ENCODE measurements at regions not wholly inside any gene's neighbourhood (a gene's known extent, or its start where the extent isn't known, plus 50 kb on each side); places are given as distances from the start of the nearest gene placed in this dataset.

- no peak for DNase-seq (ENCODE audit: extremely low spot score)
- ChIA-PET POLR2A (no interaction called here), CTCF (interaction anchor here (2.0 kb wide), 1 partner anchor 14 kb away, joined by 7 read pairs; no protein-coding TSS in a partner anchor)
- no peak for TF ChIP-seq CTCF (IDR thresholded peaks at IDR 0.05; ENCODE audit: control extremely low read depth, extremely low read depth, low read depth, missing control alignments)
Observed at GRCh38 chr2:145615626-145616025, 1095.7 kb upstream of the ZEB2 start.

- DNase-seq (ENCODE audit: extremely low spot score), result no peak
- TF ChIP-seq CTCF (IDR thresholded peaks at IDR 0.05; ENCODE audit: control extremely low read depth, extremely low read depth, low read depth, missing control alignments), result no peak
- POLR2A ChIA-PET, result no interaction called here
- CTCF ChIA-PET, result no interaction called here
Observed at GRCh38 chr2:145609951-145610350, 1090.0 kb upstream of the ZEB2 start.

- POLR2A ChIA-PET, result no interaction called here
- CTCF ChIA-PET, result interaction anchor here (1.3 kb wide), 1 partner anchor 41 kb away, joined by 3 read pairs; no protein-coding TSS in a partner anchor
- TF ChIP-seq CTCF (IDR thresholded peaks at IDR 0.05; ENCODE audit: control extremely low read depth, extremely low read depth, low read depth, missing control alignments), result no peak
- DNase-seq (ENCODE audit: extremely low spot score), result no peak
Observed at GRCh38 chr2:145601361-145601925, 1081.5 kb upstream of the ZEB2 start.

- CTCF ChIA-PET, result interaction anchor here (1.3 kb wide), 1 partner anchor 41 kb away, joined by 3 read pairs; no protein-coding TSS in a partner anchor
Observed at GRCh38 chr2:145600811-145601210, 1080.9 kb upstream of the ZEB2 start.

GRCh38 chr2:145599756-145600155, 1079.8 kb upstream of the ZEB2 start:
- CTCF ChIA-PET, result interaction anchor here (0.8 to 1.2 kb wide), 2 partner anchors 8 to 48 kb away, joined by 3 read pairs; no protein-coding TSS in a partner anchor
- POLR2A ChIA-PET, result no interaction called here
- no peak for TF ChIP-seq CTCF (IDR thresholded peaks at IDR 0.05; ENCODE audit: control extremely low read depth, extremely low read depth, low read depth, missing control alignments)
- no peak for DNase-seq (ENCODE audit: extremely low spot score)

More at GRCh38 chr2:145600811-145601210, 1080.9 kb upstream of the ZEB2 start:
- POLR2A ChIA-PET, result no interaction called here
- DNase-seq (ENCODE audit: extremely low spot score), result no peak
- no peak for TF ChIP-seq CTCF (IDR thresholded peaks at IDR 0.05; ENCODE audit: control extremely low read depth, extremely low read depth, low read depth, missing control alignments)

GRCh38 chr2:145598434-145598833, 1078.5 kb upstream of the ZEB2 start:
- no peak for TF ChIP-seq CTCF (IDR thresholded peaks at IDR 0.05; ENCODE audit: control extremely low read depth, extremely low read depth, low read depth, missing control alignments)
- DNase-seq (ENCODE audit: extremely low spot score), result no peak
- ChIA-PET POLR2A (no interaction called here), CTCF (interaction anchor here (0.6 to 1.2 kb wide), 3 partner anchors 9 to 17 kb away, joined by 3 read pairs; no protein-coding TSS in a partner anchor)
